Panc1 (cell line): ENCODE measurements at regions not wholly inside any gene's neighbourhood (a gene's known extent, or its start where the extent isn't known, plus 50 kb on each side); places are given as distances from the start of the nearest gene placed in this dataset.

ENCODE experiments used
- ATAC-seq: fragments of 200-7000 bp; cut with Tn5 transposase; 2 replicates; pipeline ENCODE4 v1.9.1; 2020; ENCODE audit warnings: mild to moderate bottlenecking, moderate library complexity
- BruUV-seq: library from RNA; stranded (reverse); fragments of 400-500 nt; replicated peaks from 2 replicates; lab custom pipeline; 2021; lab: Mats Ljungman, UMichigan
- CTCF ChIA-PET: fragments of 300-600 bp; sonication (Branson Sonifier 250); formaldehyde crosslinking; loops from one replicate; lab custom pipeline; 2022; ENCODE audit warnings: antibody characterized with exemption; lab: Charles Lee
- POLR2A ChIA-PET: fragments of 300-600 bp; sonication (Branson Sonifier 250); formaldehyde crosslinking; loops from one replicate; lab custom pipeline; 2022; ENCODE audit warnings: antibody characterized with exemption; lab: Charles Lee
- DNase-seq: peaks from one replicate; pipeline ENCODE4 v3.0.0-alpha.2; 2010; ENCODE audit warnings: low read depth, low spot score
- H3K27ac ChIP-seq: 2 replicates; pipeline ENCODE4 v1.5.1; 2011; ENCODE audit warnings: mild to moderate bottlenecking, low read length, inconsistent platforms
- H3K27me3 ChIP-seq: fragments of 200-500 bp; sonication (Bioruptor generic); 2 replicates; pipeline ENCODE4 v1.6.0; 2014; ENCODE audit warnings: low read length, inconsistent platforms; ENCODE audit not compliant: control insufficient read depth, insufficient read depth
- H3K36me3 ChIP-seq: fragments of 200-500 bp; sonication (Bioruptor generic); 2 replicates; pipeline ENCODE4 v1.5.1; 2014; ENCODE audit warnings: inconsistent platforms, mild to moderate bottlenecking, low read length, moderate library complexity; ENCODE audit not compliant: control insufficient read depth, insufficient read depth
- H3K4me1 ChIP-seq: 2 replicates; pipeline ENCODE4 v1.5.1; 2011; ENCODE audit warnings: inconsistent platforms, mild to moderate bottlenecking, low read length, moderate library complexity; ENCODE audit not compliant: control insufficient read depth, insufficient read depth
- H3K4me3 ChIP-seq, 2 experiments: 2 replicates each; pipeline ENCODE4 v1.5.1; 2011 to 2012; ENCODE audit warnings: low read depth in 2 of 2, low read length in 2 of 2, mild to moderate bottlenecking in 2 of 2, inconsistent platforms in 1 of 2, moderate library complexity in 1 of 2
- H3K9me3 ChIP-seq: fragments of 200-500 bp; sonication (Bioruptor generic); 2 replicates; pipeline ENCODE4 v1.5.1; 2014; ENCODE audit warnings: low read depth, mild to moderate bottlenecking, inconsistent platforms, low read length, moderate library complexity; ENCODE audit not compliant: control insufficient read depth, insufficient read depth
- CTCF ChIP-seq: fragments of 450-650 bp; IDR thresholded peaks from 2 replicates; pipeline ENCODE4 v1.5.1; 2017; ENCODE audit warnings: mild to moderate bottlenecking
- POLR2AphosphoS5 ChIP-seq: IDR thresholded peaks from 2 replicates; pipeline ENCODE4 v1.6.1; 2012; ENCODE audit warnings: mild to moderate bottlenecking, low read depth, low read length, moderate library complexity
- REST ChIP-seq, 2 experiments: IDR thresholded peaks; 2 replicates each; pipeline ENCODE4 v1.6.1; 2011 to 2012; ENCODE audit warnings: low read depth in 2 of 2, control low read depth in 1 of 2, low read length in 1 of 2, mild to moderate bottlenecking in 1 of 2, moderate library complexity in 1 of 2; ENCODE audit not compliant: insufficient read depth in 1 of 2
- SIN3A ChIP-seq: IDR thresholded peaks from 2 replicates; pipeline ENCODE4 v1.6.1; 2012; ENCODE audit warnings: low read depth, mild to moderate bottlenecking, low read length, moderate library complexity, borderline replicate concordance; ENCODE audit not compliant: insufficient read depth
- TCF7L2 ChIP-seq: IDR thresholded peaks from 2 replicates; pipeline ENCODE4 v1.6.1; 2011; ENCODE audit warnings: mild to moderate bottlenecking, low read depth, low read length, inconsistent platforms
- in situ Hi-C: cut with HindIII; loops from 2 replicates; pipeline ENCODE4 v1.10.0; 2016; ENCODE audit warnings: low sequenced_read_pairs, low pct_unique_long_range_greater_than_20kb
- intact Hi-C: fragments of 100-400 bp; cut with micrococcal nuclease; formaldehyde crosslinking; loops from one replicate; pipeline ENCODE4 v1.10.0; 2022; ENCODE audit not compliant: unreplicated experiment

- DNase-seq, result no peak
- in situ Hi-C loops (no loop called here), intact Hi-C loops (no loop called here)
- H3K4me3 ChIP-seq, result no peak overlapping the region
- POLR2A ChIA-PET, result no interaction called here
- CTCF ChIA-PET, result no interaction called here
- no peak for TF ChIP-seq REST (IDR thresholded peaks at IDR 0.05; ENCODE audit: insufficient read depth in 1 of 2, low read depth in 2 of 2, low read length in 1 of 2)
- TF ChIP-seq CTCF, result no peak
- no peak for TF ChIP-seq POLR2AphosphoS5
- TF ChIP-seq TCF7L2, result no peak
- TF ChIP-seq SIN3A, result no peak
- BruUV-seq, result no TSS peak
- H3K36me3 ChIP-seq, result no peaks in the 10 kb centered on the region
- H3K4me1 ChIP-seq, result no peaks in the 10 kb centered on the region
- H3K27me3 ChIP-seq, result no peaks in the 10 kb centered on the region
- no peak overlapping the region for H3K27ac ChIP-seq
- ATAC-seq, result no peak
- H3K9me3 ChIP-seq, result no peaks in the 10 kb centered on the region
Observed at GRCh38 chr18:44539926-44540325, 140.8 kb upstream of the SETBP1 start.

- no peak for ATAC-seq
- no peaks in the 10 kb centered on the region for H3K27me3 ChIP-seq
- no peak for DNase-seq
- H3K27ac ChIP-seq, result no peak overlapping the region
- no TSS peak for BruUV-seq
- no peaks in the 10 kb centered on the region for H3K9me3 ChIP-seq
- TF ChIP-seq REST (IDR thresholded peaks at IDR 0.05; ENCODE audit: insufficient read depth in 1 of 2, low read depth in 2 of 2, low read length in 1 of 2) (no peak), POLR2AphosphoS5 (no peak), CTCF (no peak), TCF7L2 (no peak), SIN3A (no peak)
- CTCF ChIA-PET, result no interaction called here
- intact Hi-C loops (no loop called here), in situ Hi-C loops (no loop called here)
- POLR2A ChIA-PET, result no interaction called here
- H3K36me3 ChIP-seq, result no peaks in the 10 kb centered on the region
- no peaks in the 10 kb centered on the region for H3K4me1 ChIP-seq
- no peak overlapping the region for H3K4me3 ChIP-seq
Observed at GRCh38 chr18:44541159-44541558, 139.5 kb upstream of the SETBP1 start.
